T-helper 2 cell treated with Interferon-gamma antibody and Interleukin-4, amounts not matched to agents 5 μg/mL and 100 μg/mL, for 36 hours (primary cell): ENCODE measurements at regions not wholly inside any gene's neighbourhood (a gene's known extent, or its start where the extent isn't known, plus 50 kb on each side); places are given as distances from the start of the nearest gene placed in this dataset.
"Not testable (repeated sequence)": the region's sequence is repeated elsewhere in the genome, so short reads cannot be mapped to it uniquely, and the experiment has no call there.

Experiments
- DNase-seq: peaks from one replicate; pipeline ENCODE4 v3.0.0; 2021; ENCODE audit warnings: low spot score
- H3K27ac Mint-ChIP-seq: one replicate; pipeline ENCODE4 v1.8.0; 2021; ENCODE audit warnings: mild to moderate bottlenecking, mixed read lengths
- H3K27me3 Mint-ChIP-seq: one replicate; pipeline ENCODE4 v1.8.0; 2021; ENCODE audit warnings: low read depth, mixed read lengths
- H3K36me3 Mint-ChIP-seq: one replicate; pipeline ENCODE4 v1.8.0; 2021; ENCODE audit warnings: low read depth, mixed read lengths
- H3K4me1 Mint-ChIP-seq: one replicate; pipeline ENCODE4 v1.8.0; 2021; ENCODE audit warnings: low read depth, mixed read lengths
- H3K4me3 Mint-ChIP-seq: one replicate; pipeline ENCODE4 v1.8.0; 2022; ENCODE audit warnings: mild to moderate bottlenecking, moderate library complexity, mixed read lengths
- H3K9me3 Mint-ChIP-seq: one replicate; pipeline ENCODE4 v1.8.0; 2021; ENCODE audit warnings: mixed read lengths

- not testable (repeated sequence) for H3K27me3 Mint-ChIP-seq, H3K4me3 Mint-ChIP-seq, DNase-seq, H3K4me1 Mint-ChIP-seq, H3K27ac Mint-ChIP-seq, H3K36me3 Mint-ChIP-seq
- peaks cover 16% of the 10 kb centered on the region for H3K9me3 Mint-ChIP-seq
These were observed 195.1 kb downstream of the NPIPB11 start for GRCh38 chr16:29211456-29211855.

GRCh38 chr16:29210299-29211150, 196.0 kb downstream of the NPIPB11 start:
- H3K4me3 Mint-ChIP-seq, H3K4me1 Mint-ChIP-seq, H3K27ac Mint-ChIP-seq, H3K36me3 Mint-ChIP-seq, DNase-seq, H3K27me3 Mint-ChIP-seq: not testable (repeated sequence)
- peaks cover 25% of the 10 kb centered on the region for H3K9me3 Mint-ChIP-seq

GRCh38 chr16:29206120-29206519, 200.4 kb downstream of the NPIPB11 start:
- not testable (repeated sequence) for H3K36me3 Mint-ChIP-seq, H3K27me3 Mint-ChIP-seq, H3K27ac Mint-ChIP-seq, DNase-seq, H3K4me1 Mint-ChIP-seq, H3K4me3 Mint-ChIP-seq
- peaks cover 25% of the 10 kb centered on the region for H3K9me3 Mint-ChIP-seq

DNA sequence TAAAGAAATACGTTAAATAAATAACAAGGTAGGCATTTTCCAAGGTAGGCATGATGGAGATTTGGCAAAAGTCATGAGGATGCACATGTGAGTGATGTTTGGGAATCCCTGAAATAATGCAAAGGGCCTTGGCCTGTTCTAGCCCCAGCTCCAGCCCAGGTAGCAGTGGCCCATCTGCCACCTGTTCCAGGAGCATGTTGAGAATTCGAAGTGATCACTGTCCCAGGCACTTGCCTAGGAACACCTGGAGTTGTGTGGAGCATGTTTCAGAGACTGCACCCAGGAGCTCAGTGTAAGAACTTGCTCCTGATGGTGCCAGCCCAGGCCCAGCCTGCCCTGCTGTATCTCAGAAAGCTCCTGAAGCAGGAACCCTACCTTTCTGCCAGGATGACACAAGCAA, 201.4 kb downstream of the NPIPB11 start:
- DNase-seq, H3K4me3 Mint-ChIP-seq, H3K27ac Mint-ChIP-seq, H3K36me3 Mint-ChIP-seq, H3K4me1 Mint-ChIP-seq, H3K27me3 Mint-ChIP-seq: not testable (repeated sequence)
- peaks cover 25% of the 10 kb centered on the region for H3K9me3 Mint-ChIP-seq

GRCh38 chr16:29204806-29205135, 201.7 kb downstream of the NPIPB11 start:
- Mint-ChIP-seq H3K36me3 (peaks cover 9% of the 10 kb centered on the region), H3K4me3 (no peak overlapping the region), H3K4me1 (no peaks in the 10 kb centered on the region), H3K27me3 (no peaks in the 10 kb centered on the region), H3K27ac (no peak overlapping the region), H3K9me3 (peaks cover 25% of the 10 kb centered on the region)
- DNase-seq = no peak

DNA sequence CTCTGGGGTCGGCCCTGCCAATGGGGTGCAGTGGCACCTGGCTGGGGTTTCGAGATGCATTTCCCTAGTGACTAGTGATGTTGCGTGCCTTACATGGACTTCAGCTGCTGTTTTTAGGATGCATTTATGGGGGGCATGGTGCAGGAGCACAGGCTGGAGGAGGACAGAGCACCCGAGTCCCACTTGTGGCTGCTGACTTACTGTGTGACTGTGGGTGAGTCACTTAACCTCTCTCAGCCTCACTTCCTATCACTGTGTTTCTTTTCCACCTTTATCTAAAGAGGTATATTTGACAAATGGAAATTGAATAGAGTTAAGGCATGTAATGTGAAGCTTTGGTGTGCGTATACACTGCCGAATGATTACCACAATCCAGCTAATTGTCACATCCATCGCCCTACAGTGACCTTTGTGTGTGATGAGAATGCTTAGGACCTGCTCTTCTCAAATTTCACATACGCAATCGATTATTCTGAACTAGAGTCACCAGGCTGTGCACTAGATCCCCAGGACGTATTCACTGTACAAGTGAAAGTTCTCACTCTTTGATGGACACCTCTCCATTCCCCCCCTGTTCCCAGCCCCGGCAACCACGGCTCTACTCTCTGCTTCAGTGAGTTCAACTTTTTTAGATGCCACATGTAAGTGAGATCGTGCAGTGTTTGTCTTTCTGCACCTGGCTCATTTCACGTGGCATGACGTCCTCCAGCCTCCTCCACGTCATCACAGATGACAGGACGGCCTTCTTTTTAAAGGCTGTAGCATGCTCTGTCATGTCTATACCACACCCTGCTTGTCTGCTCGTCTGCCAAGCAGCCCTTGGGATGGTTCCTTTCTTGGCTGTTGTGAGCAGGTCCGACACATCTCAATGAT, 202.3 kb downstream of the NPIPB11 start:
- H3K36me3 Mint-ChIP-seq, H3K27ac Mint-ChIP-seq, H3K27me3 Mint-ChIP-seq, H3K4me3 Mint-ChIP-seq, H3K4me1 Mint-ChIP-seq, DNase-seq: not testable (repeated sequence)
- H3K9me3 Mint-ChIP-seq = peaks cover 21% of the 10 kb centered on the region

GRCh38 chr16:29203046-29203932, 203.2 kb downstream of the NPIPB11 start:
- H3K4me3 Mint-ChIP-seq, DNase-seq, H3K4me1 Mint-ChIP-seq, H3K27ac Mint-ChIP-seq, H3K27me3 Mint-ChIP-seq, H3K36me3 Mint-ChIP-seq: not testable (repeated sequence)
- peaks cover 18% of the 10 kb centered on the region for H3K9me3 Mint-ChIP-seq

DNA sequence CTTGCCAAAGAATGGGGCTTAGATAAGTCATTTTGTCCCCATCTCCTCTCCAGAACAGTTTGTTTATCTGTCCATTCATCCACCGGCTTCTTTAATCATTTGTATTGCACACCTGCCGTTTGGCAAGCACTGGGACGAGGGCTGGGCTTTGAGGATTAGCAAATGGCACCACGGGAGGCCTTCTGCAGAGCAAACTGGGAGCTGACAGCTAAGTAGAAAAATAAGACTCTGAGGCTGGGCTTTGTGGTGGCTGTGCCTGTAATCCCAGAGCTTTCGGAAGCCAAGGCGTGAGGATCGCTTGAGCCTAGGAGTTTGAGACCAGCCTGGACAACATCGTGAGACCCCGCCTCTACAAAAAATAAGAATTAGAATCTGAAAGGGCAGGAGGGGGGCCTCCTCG, 203.9 kb downstream of the NPIPB11 start:
- not testable (repeated sequence) for DNase-seq, H3K4me3 Mint-ChIP-seq, H3K27ac Mint-ChIP-seq, H3K36me3 Mint-ChIP-seq, H3K27me3 Mint-ChIP-seq, H3K4me1 Mint-ChIP-seq
- H3K9me3 Mint-ChIP-seq = peaks cover 18% of the 10 kb centered on the region

DNA sequence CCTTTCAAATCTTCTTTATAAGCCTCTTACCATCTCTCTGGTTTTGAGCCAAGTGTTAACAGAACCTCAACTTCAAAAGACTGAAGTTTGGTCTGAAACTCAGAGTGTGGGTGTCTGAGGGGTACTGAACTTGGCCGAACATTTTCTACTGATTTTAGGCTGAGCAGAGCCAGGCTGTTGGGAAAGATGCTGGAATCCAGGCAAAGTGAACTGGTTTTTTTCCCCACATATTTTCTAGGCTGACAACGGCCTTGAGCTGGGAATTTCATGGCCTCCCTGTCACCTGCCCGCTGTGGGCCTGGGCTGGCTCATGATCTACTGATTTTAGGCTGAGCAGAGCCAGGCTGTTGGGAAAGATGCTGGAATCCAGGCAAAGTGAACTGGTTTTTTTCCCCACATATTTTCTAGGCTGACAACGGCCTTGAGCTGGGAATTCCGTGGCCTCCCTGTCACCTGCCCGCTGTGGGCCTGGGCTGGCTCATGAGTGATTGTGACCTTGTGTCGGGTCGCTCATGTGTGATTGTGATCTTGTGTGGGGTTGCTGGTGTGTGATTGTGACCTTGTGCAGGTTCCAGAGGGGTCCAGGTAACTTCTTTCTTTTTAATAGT, 204.4 kb downstream of the NPIPB11 start:
- not testable (repeated sequence) for H3K36me3 Mint-ChIP-seq, H3K27me3 Mint-ChIP-seq, H3K4me3 Mint-ChIP-seq, H3K4me1 Mint-ChIP-seq, DNase-seq, H3K27ac Mint-ChIP-seq
- peaks cover 16% of the 10 kb centered on the region for H3K9me3 Mint-ChIP-seq

DNA sequence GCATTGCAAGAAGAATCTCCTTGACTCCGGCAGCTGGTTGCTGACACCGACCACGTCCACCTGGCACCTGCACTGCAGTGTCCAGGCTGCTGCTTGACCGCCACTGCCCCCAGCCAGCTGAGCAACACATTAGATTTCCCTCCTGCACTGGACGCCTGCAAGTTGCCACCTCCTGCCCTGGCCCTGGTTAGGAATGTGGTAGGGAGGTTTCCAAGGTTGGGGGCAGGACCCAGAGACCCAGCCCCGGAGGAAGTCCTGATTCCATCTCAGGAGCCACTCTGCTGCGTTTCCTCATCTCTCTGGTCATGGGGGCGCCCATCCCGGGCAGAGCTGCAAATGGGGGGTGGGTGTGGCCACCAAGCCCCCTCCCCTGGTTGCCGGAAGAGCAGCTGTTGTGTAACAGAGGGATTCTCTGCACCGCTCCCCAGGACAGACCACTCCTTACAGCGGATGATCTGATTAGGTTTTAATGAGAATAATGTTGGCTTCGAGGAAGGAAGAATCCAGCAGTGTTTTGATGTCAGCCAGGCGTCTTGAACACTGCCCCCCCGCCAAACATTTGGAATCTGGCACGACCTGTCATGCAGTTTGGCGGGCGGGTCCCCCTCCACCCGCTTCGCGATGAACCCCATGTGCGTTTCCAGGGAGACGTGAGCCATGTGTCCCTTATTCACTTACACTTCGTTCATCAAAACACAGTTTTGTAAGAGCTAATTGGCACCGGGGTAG, 205.1 kb downstream of the NPIPB11 start:
- not testable (repeated sequence) for H3K36me3 Mint-ChIP-seq, H3K4me1 Mint-ChIP-seq

GRCh38 chr16:29200681-29201080, 205.8 kb downstream of the NPIPB11 start:
- not testable (repeated sequence) for H3K27me3 Mint-ChIP-seq, H3K4me1 Mint-ChIP-seq, H3K36me3 Mint-ChIP-seq, H3K4me3 Mint-ChIP-seq, DNase-seq, H3K27ac Mint-ChIP-seq, H3K9me3 Mint-ChIP-seq

More for the DNA sequence above, 205.1 kb downstream of the NPIPB11 start:
- H3K27ac Mint-ChIP-seq, H3K4me3 Mint-ChIP-seq, H3K9me3 Mint-ChIP-seq, DNase-seq, H3K27me3 Mint-ChIP-seq: not testable (repeated sequence)

DNA sequence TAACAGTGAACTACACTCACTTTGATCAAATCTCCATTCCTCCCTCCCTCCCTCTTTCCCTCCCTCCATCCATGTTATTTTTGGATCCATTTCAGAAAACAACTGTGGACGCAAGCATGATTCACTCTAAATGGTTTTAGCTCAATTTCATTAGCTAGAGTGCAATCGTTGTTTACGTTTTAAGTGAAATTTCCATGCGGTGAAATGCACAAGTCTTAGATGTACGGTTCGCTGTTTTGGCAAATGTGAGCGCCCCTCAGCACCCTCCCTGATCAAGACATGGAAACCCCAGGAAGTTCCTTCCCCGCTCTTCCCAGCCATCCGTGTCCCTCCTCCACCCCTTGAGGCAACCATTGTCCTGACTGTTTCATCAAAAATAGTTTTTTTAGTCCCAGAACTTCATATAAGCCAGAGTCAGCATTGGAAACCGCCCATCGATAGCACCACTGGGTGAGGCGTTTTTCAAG, 206.3 kb downstream of the NPIPB11 start:
- H3K4me3 Mint-ChIP-seq, DNase-seq, H3K27me3 Mint-ChIP-seq, H3K27ac Mint-ChIP-seq, H3K36me3 Mint-ChIP-seq, H3K9me3 Mint-ChIP-seq, H3K4me1 Mint-ChIP-seq: not testable (repeated sequence)

- not testable (repeated sequence) for H3K27ac Mint-ChIP-seq, DNase-seq, H3K4me3 Mint-ChIP-seq, H3K36me3 Mint-ChIP-seq, H3K27me3 Mint-ChIP-seq, H3K4me1 Mint-ChIP-seq, H3K9me3 Mint-ChIP-seq
These were observed 206.9 kb downstream of the NPIPB11 start for GRCh38 chr16:29199626-29200025.
